Activated naive CD8-positive, alpha-beta T cell treated with anti-CD3 and anti-CD28 coated beads, Interleukin-2, amount 50 U/mL, for 16 hours (primary cell): ENCODE measurements at regions not wholly inside any gene's neighbourhood (a gene's known extent, or its start where the extent isn't known, plus 50 kb on each side); places are given as distances from the start of the nearest gene placed in this dataset.
"Not testable (repeated sequence)": the region's sequence is repeated elsewhere in the genome, so short reads cannot be mapped to it uniquely, and the experiment has no call there.

ENCODE experiments used
- DNase-seq: peaks from one replicate; pipeline ENCODE4 v3.0.0-alpha.2; 2020; ENCODE audit warnings: low read depth, low spot score

- no peak for DNase-seq
Observed at GRCh38 chrX:140164391-140164790, 199.1 kb upstream of the CXorf66 start.

GRCh38 chrX:140163371-140164159, 198.2 kb upstream of the CXorf66 start:
- DNase-seq, result no peak

- no peak for DNase-seq
Observed at GRCh38 chrX:140157611-140158010, 192.3 kb upstream of the CXorf66 start.

GRCh38 chrX:140157143-140157542, 191.8 kb upstream of the CXorf66 start:
- no peak for DNase-seq

GRCh38 chrX:140151316-140151715, 186.0 kb upstream of the CXorf66 start:
- no peak for DNase-seq

GRCh38 chrX:140149761-140150160, 184.4 kb upstream of the CXorf66 start:
- no peak for DNase-seq

- DNase-seq, result no peak
Observed at GRCh38 chrX:140141444-140142029, 176.2 kb upstream of the CXorf66 start.

GRCh38 chrX:140138492-140138891, 173.2 kb upstream of the CXorf66 start:
- DNase-seq, result not testable (repeated sequence)

- DNase-seq, result not testable (repeated sequence)
Observed at GRCh38 chrX:140138065-140138464, 172.7 kb upstream of the CXorf66 start.

GRCh38 chrX:140132937-140133336, 167.6 kb upstream of the CXorf66 start:
- DNase-seq, result no peak

GRCh38 chrX:140123446-140123845, 158.1 kb upstream of the CXorf66 start:
- no peak for DNase-seq

GRCh38 chrX:140114059-140114458, 148.7 kb upstream of the CXorf66 start:
- DNase-seq, result not testable (repeated sequence)

- no peak for DNase-seq
Observed at GRCh38 chrX:140110081-140110650, 144.8 kb upstream of the CXorf66 start.

GRCh38 chrX:140104760-140105159, 139.4 kb upstream of the CXorf66 start:
- no peak for DNase-seq

GRCh38 chrX:140099221-140099620, 133.9 kb upstream of the CXorf66 start:
- no peak for DNase-seq

GRCh38 chrX:140092121-140092520, 126.8 kb upstream of the CXorf66 start:
- no peak for DNase-seq

GRCh38 chrX:140091125-140091886, 126.0 kb upstream of the CXorf66 start:
- no peak for DNase-seq

GRCh38 chrX:140090800-140091124, 125.4 kb upstream of the CXorf66 start:
- DNase-seq, result no peak

- DNase-seq, result no peak
Observed at GRCh38 chrX:140088438-140088837, 123.1 kb upstream of the CXorf66 start.

- no peak for DNase-seq
Observed at GRCh38 chrX:140087875-140088274, 122.6 kb upstream of the CXorf66 start.

GRCh38 chrX:140086691-140087090, 121.4 kb upstream of the CXorf66 start:
- DNase-seq, result no peak

GRCh38 chrX:140074851-140075250, 109.5 kb upstream of the CXorf66 start:
- not testable (repeated sequence) for DNase-seq
